ENCODE measurements at regions not wholly inside any gene's neighbourhood (a gene's known extent, or its start where the extent isn't known, plus 50 kb on each side); places are given as distances from the start of the nearest gene placed in this dataset.

- DNase-seq, result no peak
Observed at GRCh38 chr15:85943791-85944190, 135.9 kb upstream of the AGBL1 start.

GRCh38 chr15:85947021-85947420, 132.7 kb upstream of the AGBL1 start:
- no peak for DNase-seq

- no peak for DNase-seq
Observed at GRCh38 chr15:85947936-85948335, 131.7 kb upstream of the AGBL1 start.

- no peak for DNase-seq
Observed at GRCh38 chr15:85950101-85950500, 129.6 kb upstream of the AGBL1 start.

- no peak for DNase-seq
Observed at GRCh38 chr15:85954586-85954985, 125.1 kb upstream of the AGBL1 start.

GRCh38 chr15:85955501-85956391, 123.9 kb upstream of the AGBL1 start:
- no peak for DNase-seq

GRCh38 chr15:85956532-85957275, 123.0 kb upstream of the AGBL1 start:
- no peak for DNase-seq

- DNase-seq, result no peak
Observed at GRCh38 chr15:85959611-85960010, 120.1 kb upstream of the AGBL1 start.

- DNase-seq, result no peak
Observed at GRCh38 chr15:85960381-85960780, 119.3 kb upstream of the AGBL1 start.

GRCh38 chr15:85961821-85962220, 117.8 kb upstream of the AGBL1 start:
- DNase-seq, result no peak

GRCh38 chr15:85963262-85963760, 116.4 kb upstream of the AGBL1 start:
- DNase-seq, result no peak

- DNase-seq, result no peak
Observed at GRCh38 chr15:85964471-85964870, 115.2 kb upstream of the AGBL1 start.

- no peak for DNase-seq
Observed at GRCh38 chr15:85967553-85967952, 112.1 kb upstream of the AGBL1 start.

- no peak for DNase-seq
Observed at GRCh38 chr15:85972805-85973540, 106.7 kb upstream of the AGBL1 start.

GRCh38 chr15:85973584-85974347, 105.9 kb upstream of the AGBL1 start:
- DNase-seq, result no peak

- DNase-seq, result no peak
Observed at GRCh38 chr15:85974348-85974705, 105.3 kb upstream of the AGBL1 start.

GRCh38 chr15:85974742-85975141, 104.9 kb upstream of the AGBL1 start:
- no peak for DNase-seq

GRCh38 chr15:85976102-85976501, 103.6 kb upstream of the AGBL1 start:
- no peak for DNase-seq

- no peak for DNase-seq
Observed at GRCh38 chr15:85976986-85977385, 102.7 kb upstream of the AGBL1 start.

GRCh38 chr15:85977586-85977985, 102.1 kb upstream of the AGBL1 start:
- no peak for DNase-seq

GRCh38 chr15:85979929-85980328, 99.7 kb upstream of the AGBL1 start:
- DNase-seq, result no peak

GRCh38 chr15:85980946-85981345, 98.7 kb upstream of the AGBL1 start:
- no peak for DNase-seq

- no peak for DNase-seq
Observed at GRCh38 chr15:85984241-85984640, 95.4 kb upstream of the AGBL1 start.

Data from activated CD8-positive, alpha-beta memory T cell treated with anti-CD3 and anti-CD28 coated beads, Interleukin-2, amount 50 U/mL, for 48 hours (primary cell).